ENCODE measurements at regions not wholly inside any gene's neighbourhood (a gene's known extent, or its start where the extent isn't known, plus 50 kb on each side); places are given as distances from the start of the nearest gene placed in this dataset.
A peak's percentile ranks its signal among the peaks of the same experiment; 100 is the strongest.

- H3K27me3 Mint-ChIP-seq (ENCODE audit: unreplicated experiment), result peaks cover 9% of the 10 kb centered on the region
Observed at GRCh38 chr10:16381083-16381482, 55.7 kb upstream of the PTER start.

DNA sequence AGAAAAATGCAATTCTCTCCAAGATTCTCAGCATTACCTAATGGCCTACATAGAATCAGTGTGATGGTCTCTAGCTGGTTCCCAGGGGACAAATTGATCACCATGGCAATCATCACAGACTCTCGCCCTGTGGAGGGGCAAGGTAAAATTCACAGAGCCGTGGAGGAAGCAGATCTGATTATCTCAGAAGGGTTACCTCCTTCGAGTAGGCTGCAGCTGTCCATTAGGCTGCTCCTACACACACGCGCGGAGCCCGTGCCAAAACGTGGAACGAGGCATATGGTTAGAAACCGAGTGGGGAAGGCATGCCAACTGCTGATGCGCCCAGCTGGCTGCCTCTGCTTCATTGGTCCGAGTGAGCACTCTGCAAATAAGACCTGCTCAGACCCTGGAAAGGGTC lies 52.8 kb upstream of the PTER start:
- DNase-seq, result peak; percentile 73
- Mint-ChIP-seq H3K36me3 (ENCODE audit: unreplicated experiment) (no peaks in the 10 kb centered on the region), H3K4me3 (ENCODE audit: unreplicated experiment) (peak overlapping the region; percentile 46), H3K27ac (ENCODE audit: unreplicated experiment) (peak overlapping the region; percentile 85), H3K27me3 (ENCODE audit: unreplicated experiment) (peaks cover 9% of the 10 kb centered on the region), H3K4me1 (ENCODE audit: low read depth, unreplicated experiment) (peaks cover 15% of the 10 kb centered on the region), H3K9me3 (ENCODE audit: unreplicated experiment) (peaks cover 5% of the 10 kb centered on the region)
- TF ChIP-seq, protein P1, sequence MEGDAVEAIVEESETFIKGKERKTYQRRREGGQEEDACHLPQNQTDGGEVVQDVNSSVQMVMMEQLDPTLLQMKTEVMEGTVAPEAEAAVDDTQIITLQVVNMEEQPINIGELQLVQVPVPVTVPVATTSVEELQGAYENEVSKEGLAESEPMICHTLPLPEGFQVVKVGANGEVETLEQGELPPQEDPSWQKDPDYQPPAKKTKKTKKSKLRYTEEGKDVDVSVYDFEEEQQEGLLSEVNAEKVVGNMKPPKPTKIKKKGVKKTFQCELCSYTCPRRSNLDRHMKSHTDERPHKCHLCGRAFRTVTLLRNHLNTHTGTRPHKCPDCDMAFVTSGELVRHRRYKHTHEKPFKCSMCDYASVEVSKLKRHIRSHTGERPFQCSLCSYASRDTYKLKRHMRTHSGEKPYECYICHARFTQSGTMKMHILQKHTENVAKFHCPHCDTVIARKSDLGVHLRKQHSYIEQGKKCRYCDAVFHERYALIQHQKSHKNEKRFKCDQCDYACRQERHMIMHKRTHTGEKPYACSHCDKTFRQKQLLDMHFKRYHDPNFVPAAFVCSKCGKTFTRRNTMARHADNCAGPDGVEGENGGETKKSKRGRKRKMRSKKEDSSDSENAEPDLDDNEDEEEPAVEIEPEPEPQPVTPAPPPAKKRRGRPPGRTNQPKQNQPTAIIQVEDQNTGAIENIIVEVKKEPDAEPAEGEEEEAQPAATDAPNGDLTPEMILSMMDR (IDR thresholded peaks at IDR 0.05; ENCODE audit: partially characterized antibody, unreplicated experiment), result no peak

More at GRCh38 chr10:16381083-16381482, 55.7 kb upstream of the PTER start:
- TF ChIP-seq, protein P1 (IDR thresholded peaks at IDR 0.05; ENCODE audit: partially characterized antibody, unreplicated experiment), result no peak
- Mint-ChIP-seq H3K4me3 (ENCODE audit: unreplicated experiment) (no peak overlapping the region), H3K4me1 (ENCODE audit: low read depth, unreplicated experiment) (peaks cover 11% of the 10 kb centered on the region), H3K9me3 (ENCODE audit: unreplicated experiment) (peaks cover 7% of the 10 kb centered on the region), H3K27ac (ENCODE audit: unreplicated experiment) (no peak overlapping the region), H3K36me3 (ENCODE audit: unreplicated experiment) (no peaks in the 10 kb centered on the region)
- DNase-seq, result no peak

DNA sequence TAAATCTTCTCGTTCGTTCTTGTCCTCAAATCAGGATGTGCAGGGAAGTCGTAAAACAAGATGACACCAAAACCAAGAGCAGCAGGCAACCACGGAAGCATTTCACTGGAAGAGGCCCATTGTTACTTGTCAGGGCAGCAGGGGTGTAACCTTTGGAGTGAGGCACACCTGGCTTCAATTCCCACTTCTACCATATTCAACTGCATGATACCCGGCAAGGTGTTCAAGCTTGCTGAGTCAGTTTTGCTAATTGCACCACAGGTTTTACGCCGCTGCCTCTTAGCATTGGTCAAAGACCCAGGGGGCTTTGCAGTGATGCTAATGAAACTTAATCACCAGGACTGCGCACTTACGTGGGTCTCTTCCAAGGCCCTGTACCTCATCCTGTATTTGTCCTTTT lies 50.0 kb upstream of the PTER start:
- peaks cover 5% of the 10 kb centered on the region for H3K9me3 Mint-ChIP-seq (ENCODE audit: unreplicated experiment)
- no peak overlapping the region for H3K4me3 Mint-ChIP-seq (ENCODE audit: unreplicated experiment)
- DNase-seq, result no peak
- H3K36me3 Mint-ChIP-seq (ENCODE audit: unreplicated experiment), result no peaks in the 10 kb centered on the region
- no peak overlapping the region for H3K27ac Mint-ChIP-seq (ENCODE audit: unreplicated experiment)
- H3K27me3 Mint-ChIP-seq (ENCODE audit: unreplicated experiment), result peaks cover 9% of the 10 kb centered on the region
- TF ChIP-seq, protein P1 (IDR thresholded peaks at IDR 0.05; ENCODE audit: partially characterized antibody, unreplicated experiment), result no peak
- H3K4me1 Mint-ChIP-seq (ENCODE audit: low read depth, unreplicated experiment), result peaks cover 15% of the 10 kb centered on the region

Measured in glutamatergic neuron (in vitro differentiated cells).